Lung (tissue), 11 donors: ENCODE measurements at regions not wholly inside any gene's neighbourhood (a gene's known extent, or its start where the extent isn't known, plus 50 kb on each side); places are given as distances from the start of the nearest gene placed in this dataset.

Source experiments
- ATAC-seq: fragments of 200-7000 bp; cut with Tn5 transposase; one replicate; pipeline ENCODE4 v1.9.1; 2020; ENCODE audit warnings: moderate number of reproducible peaks; ENCODE audit not compliant: insufficient read depth, low FRiP score
- DNase-seq, 3 donors: peaks; one replicate each; pipeline ENCODE4 v3.0.0-alpha.2; 2013 to 2017
- H3K27ac ChIP-seq, 2 donors: one replicate each; pipeline ENCODE4 v1.5.1; 2013; ENCODE audit warnings: mild to moderate bottlenecking in 2 of 2, moderate library complexity in 2 of 2, control low read depth in 1 of 2, inconsistent platforms in 1 of 2, low read depth in 1 of 2, low read length in 1 of 2
- H3K27me3 ChIP-seq, 3 donors: one replicate each; pipeline ENCODE4 v1.5.1; 2013; ENCODE audit warnings: low read length in 2 of 3; ENCODE audit not compliant: control insufficient read depth in 3 of 3, insufficient read depth in 3 of 3
- H3K36me3 ChIP-seq, 4 donors: one replicate each; pipeline ENCODE4 v1.5.1; 2013; ENCODE audit warnings: low read length in 4 of 4, mild to moderate bottlenecking in 1 of 4, moderate library complexity in 1 of 4; ENCODE audit not compliant: control insufficient read depth in 4 of 4, insufficient read depth in 4 of 4
- H3K4me1 ChIP-seq, 5 donors: one replicate each; pipeline ENCODE4 v1.5.1; 2013; ENCODE audit warnings: low read length in 5 of 5, mild to moderate bottlenecking in 2 of 5, moderate library complexity in 1 of 5; ENCODE audit not compliant: control insufficient read depth in 5 of 5, insufficient read depth in 5 of 5
- H3K4me3 ChIP-seq: one replicate; pipeline ENCODE4 v1.5.1; 2013; ENCODE audit warnings: mild to moderate bottlenecking, control low read depth, moderate library complexity
- H3K9ac ChIP-seq, 2 donors: one replicate each; pipeline ENCODE4 v1.5.1; 2013; ENCODE audit warnings: low read length in 2 of 2, control low read depth in 1 of 2; ENCODE audit not compliant: insufficient read depth in 1 of 2
- H3K9me3 ChIP-seq, 4 donors: one replicate each; pipeline ENCODE4 v1.5.1; 2013; ENCODE audit warnings: low read length in 3 of 4, mild to moderate bottlenecking in 1 of 4, moderate library complexity in 1 of 4; ENCODE audit not compliant: control insufficient read depth in 4 of 4, insufficient read depth in 3 of 4
- CTCF ChIP-seq: IDR thresholded peaks from 2 replicates; pipeline ENCODE4 v1.5.1; 2012; ENCODE audit warnings: mild to moderate bottlenecking; ENCODE audit errors: control extremely low read depth, extremely low read depth
- WGBS, 2 donors: extraction: QIAGEN DNeasy Blood & Tissue Kit; methylation state at CpG; one replicate each; pipeline ENCODE4 v1.1.7; 2013; 5-methylcytosine and 5-hydroxymethylcytosine counted together
- donor health status: control.
- donor health status: control.
- donor health status: Bipolar disorder and iron deficiency.
- donor health status: healthy.
- donor health status: DM: yes; HTN: yes; CAD: no.

- ATAC-seq = no peak
- Histone ChIP-seq H3K27ac (no peak overlapping the region), H3K9me3 (peaks cover 0 to 5% (median 0%) of the 10 kb centered on the region in 4 donors), H3K9ac (no peak overlapping the region), H3K27me3 (no peaks in the 10 kb centered on the region), H3K36me3 (no peaks in the 10 kb centered on the region), H3K4me3 (no peak overlapping the region), H3K4me1 (no peaks in the 10 kb centered on the region)
- WGBS, 2 donors = 44 to 77% methylated on average over 1 of the region's 1 CpG
- peak in 2 of 3 donors; percentile 40 to 42 for DNase-seq
- TF ChIP-seq CTCF = no peak
Measured at GRCh38 chr9:81492710-81493447, 196.5 kb downstream of the TLE1 start.

GRCh38 chr9:81490605-81491331, 198.6 kb downstream of the TLE1 start:
- no peak for ATAC-seq

GRCh38 chr9:81489046-81489445, 200.3 kb downstream of the TLE1 start:
- no peak for TF ChIP-seq CTCF
- DNase-seq (peak in 2 of 3 donors; percentile 49 to 74), ATAC-seq (no peak)
- no peak overlapping the region for H3K27ac ChIP-seq
- H3K9ac ChIP-seq = no peak overlapping the region
- 58 to 81% methylated on average over 1 of the region's 1 CpG for WGBS, 2 donors
- H3K4me3 ChIP-seq = no peak overlapping the region
- H3K9me3 ChIP-seq = peaks cover 0 to 2% (median 0%) of the 10 kb centered on the region in 4 donors
- no peaks in the 10 kb centered on the region for H3K27me3 ChIP-seq
- H3K4me1 ChIP-seq = no peaks in the 10 kb centered on the region
- H3K36me3 ChIP-seq = no peaks in the 10 kb centered on the region

More at GRCh38 chr9:81490605-81491331, 198.6 kb downstream of the TLE1 start:
- Histone ChIP-seq H3K4me1 (no peaks in the 10 kb centered on the region), H3K4me3 (no peak overlapping the region), H3K9ac (no peak overlapping the region), H3K36me3 (no peaks in the 10 kb centered on the region), H3K9me3 (peaks cover 0 to 5% (median 0%) of the 10 kb centered on the region in 4 donors), H3K27me3 (no peaks in the 10 kb centered on the region), H3K27ac (no peak overlapping the region)
- 93% methylated on average over 5 of the region's 5 CpGs for WGBS, 2 donors
- TF ChIP-seq CTCF = no peak
- DNase-seq = no peak
